ENCODE measurements at regions not wholly inside any gene's neighbourhood (a gene's known extent, or its start where the extent isn't known, plus 50 kb on each side); places are given as distances from the start of the nearest gene placed in this dataset.
A peak's percentile ranks its signal among the peaks of the same experiment; 100 is the strongest.

GRCh38 chr10:61170594-61170993 lies 226.6 kb upstream of the RHOBTB1 start:
- TF ChIP-seq USF1 (IDR thresholded peaks at IDR 0.05) (no peak), CEBPB (IDR thresholded peaks at IDR 0.05) (no peak), TEAD4 (IDR thresholded peaks at IDR 0.05) (no peak), TCF12 (IDR thresholded peaks at IDR 0.05; ENCODE audit: low read depth) (no peak), RAD21 (IDR thresholded peaks at IDR 0.05; ENCODE audit: low read depth) (no peak), TAF1 (IDR thresholded peaks at IDR 0.05; ENCODE audit: low read depth) (no peak), EP300 (IDR thresholded peaks at IDR 0.05; ENCODE audit: borderline replicate concordance) (no peak), FOXM1 (IDR thresholded peaks at IDR 0.05; ENCODE audit: borderline replicate concordance, low read depth) (no peak)

- no peak for TF ChIP-seq CREB1 (IDR thresholded peaks at IDR 0.05; ENCODE audit: low read depth)
- TF ChIP-seq TCF12 (IDR thresholded peaks at IDR 0.05; ENCODE audit: low read depth), result no peak
These were observed 225.3 kb upstream of the RHOBTB1 start for GRCh38 chr10:61169294-61169693.

GRCh38 chr10:61166489-61166888 lies 222.5 kb upstream of the RHOBTB1 start:
- no peak for TF ChIP-seq FOXM1 (IDR thresholded peaks at IDR 0.05; ENCODE audit: borderline replicate concordance, low read depth)
- no peak for TF ChIP-seq CREB1 (IDR thresholded peaks at IDR 0.05; ENCODE audit: low read depth)
- TF ChIP-seq NFIC (IDR thresholded peaks at IDR 0.05), result no peak
- TF ChIP-seq TAF1 (IDR thresholded peaks at IDR 0.05; ENCODE audit: low read depth), result no peak
- TF ChIP-seq CEBPB (IDR thresholded peaks at IDR 0.05), result no peak
- no peak for TF ChIP-seq EP300 (IDR thresholded peaks at IDR 0.05; ENCODE audit: borderline replicate concordance)
- no peak for TF ChIP-seq EGR1 (IDR thresholded peaks at IDR 0.05)
- TF ChIP-seq REST (IDR thresholded peaks at IDR 0.05; ENCODE audit: low read depth), result no peak
- TF ChIP-seq MAX (IDR thresholded peaks at IDR 0.05), result no peak
- TF ChIP-seq RAD21 (IDR thresholded peaks at IDR 0.05; ENCODE audit: low read depth), result no peak

GRCh38 chr10:61166065-61166464 lies 222.1 kb upstream of the RHOBTB1 start:
- no peak for TF ChIP-seq FOXM1 (IDR thresholded peaks at IDR 0.05; ENCODE audit: borderline replicate concordance, low read depth)
- no peak for TF ChIP-seq ZBTB7A (IDR thresholded peaks at IDR 0.05; ENCODE audit: low read depth)

GRCh38 chr10:61164458-61165160 lies 220.6 kb upstream of the RHOBTB1 start:
- no peak for TF ChIP-seq EP300 (IDR thresholded peaks at IDR 0.05; ENCODE audit: borderline replicate concordance)
- TF ChIP-seq TAF1 (IDR thresholded peaks at IDR 0.05; ENCODE audit: low read depth), result no peak
- TF ChIP-seq FOXM1 (IDR thresholded peaks at IDR 0.05; ENCODE audit: borderline replicate concordance, low read depth), result no peak
- peak; percentile 58 for TF ChIP-seq CEBPB (IDR thresholded peaks at IDR 0.05)

- TF ChIP-seq EP300 (IDR thresholded peaks at IDR 0.05; ENCODE audit: borderline replicate concordance) (no peak), MAX (IDR thresholded peaks at IDR 0.05) (no peak), RAD21 (IDR thresholded peaks at IDR 0.05; ENCODE audit: low read depth) (no peak), USF1 (IDR thresholded peaks at IDR 0.05) (no peak), TAF1 (IDR thresholded peaks at IDR 0.05; ENCODE audit: low read depth) (no peak), CREB1 (IDR thresholded peaks at IDR 0.05; ENCODE audit: low read depth) (no peak), TEAD4 (IDR thresholded peaks at IDR 0.05) (no peak), CEBPB (IDR thresholded peaks at IDR 0.05) (no peak), REST (IDR thresholded peaks at IDR 0.05; ENCODE audit: low read depth) (no peak), FOXM1 (IDR thresholded peaks at IDR 0.05; ENCODE audit: borderline replicate concordance, low read depth) (no peak), YY1 (IDR thresholded peaks at IDR 0.05; ENCODE audit: low read depth) (no peak), TCF12 (IDR thresholded peaks at IDR 0.05; ENCODE audit: low read depth) (no peak)
These were observed 219.4 kb upstream of the RHOBTB1 start for GRCh38 chr10:61163403-61163802.

GRCh38 chr10:61160253-61160652 lies 216.3 kb upstream of the RHOBTB1 start:
- TF ChIP-seq RAD21 (IDR thresholded peaks at IDR 0.05; ENCODE audit: low read depth) (no peak), FOXM1 (IDR thresholded peaks at IDR 0.05; ENCODE audit: borderline replicate concordance, low read depth) (no peak), CEBPB (IDR thresholded peaks at IDR 0.05) (no peak), ZBTB7A (IDR thresholded peaks at IDR 0.05; ENCODE audit: low read depth) (no peak), NFIC (IDR thresholded peaks at IDR 0.05) (no peak), YY1 (IDR thresholded peaks at IDR 0.05; ENCODE audit: low read depth) (no peak), TCF12 (IDR thresholded peaks at IDR 0.05; ENCODE audit: low read depth) (no peak), MAX (IDR thresholded peaks at IDR 0.05) (no peak), EP300 (IDR thresholded peaks at IDR 0.05; ENCODE audit: borderline replicate concordance) (no peak), REST (IDR thresholded peaks at IDR 0.05; ENCODE audit: low read depth) (no peak), CREB1 (IDR thresholded peaks at IDR 0.05; ENCODE audit: low read depth) (no peak), TEAD4 (IDR thresholded peaks at IDR 0.05) (no peak), USF1 (IDR thresholded peaks at IDR 0.05) (no peak), EGR1 (IDR thresholded peaks at IDR 0.05) (no peak)
